Breast epithelium (tissue), 3 donors: ENCODE measurements at regions not wholly inside any gene's neighbourhood (a gene's known extent, or its start where the extent isn't known, plus 50 kb on each side); places are given as distances from the start of the nearest gene placed in this dataset.

Experiments
- CTCF ChIP-seq, 3 donors: fragments of 450-650 bp; IDR thresholded peaks; one replicate each; pipeline ENCODE4 v1.5.1; 2016 to 2017; ENCODE audit warnings: antibody characterized with exemption in 3 of 3, mild to moderate bottlenecking in 3 of 3, moderate library complexity in 3 of 3
- POLR2A ChIP-seq: fragments of 450-650 bp; IDR thresholded peaks from one replicate; pipeline ENCODE4 v1.6.1; 2016; ENCODE audit warnings: antibody characterized with exemption, mild to moderate bottlenecking, moderate library complexity

- TF ChIP-seq CTCF (IDR thresholded peaks at IDR 0.05), result no peak
- no peak for TF ChIP-seq POLR2A
These were observed 160.9 kb downstream of the GATB start for GRCh38 chr4:151599863-151600262.
